ENCODE measurements at regions not wholly inside any gene's neighbourhood (a gene's known extent, or its start where the extent isn't known, plus 50 kb on each side); places are given as distances from the start of the nearest gene placed in this dataset.
"Not testable (repeated sequence)": the region's sequence is repeated elsewhere in the genome, so short reads cannot be mapped to it uniquely, and the experiment has no call there.

DNA sequence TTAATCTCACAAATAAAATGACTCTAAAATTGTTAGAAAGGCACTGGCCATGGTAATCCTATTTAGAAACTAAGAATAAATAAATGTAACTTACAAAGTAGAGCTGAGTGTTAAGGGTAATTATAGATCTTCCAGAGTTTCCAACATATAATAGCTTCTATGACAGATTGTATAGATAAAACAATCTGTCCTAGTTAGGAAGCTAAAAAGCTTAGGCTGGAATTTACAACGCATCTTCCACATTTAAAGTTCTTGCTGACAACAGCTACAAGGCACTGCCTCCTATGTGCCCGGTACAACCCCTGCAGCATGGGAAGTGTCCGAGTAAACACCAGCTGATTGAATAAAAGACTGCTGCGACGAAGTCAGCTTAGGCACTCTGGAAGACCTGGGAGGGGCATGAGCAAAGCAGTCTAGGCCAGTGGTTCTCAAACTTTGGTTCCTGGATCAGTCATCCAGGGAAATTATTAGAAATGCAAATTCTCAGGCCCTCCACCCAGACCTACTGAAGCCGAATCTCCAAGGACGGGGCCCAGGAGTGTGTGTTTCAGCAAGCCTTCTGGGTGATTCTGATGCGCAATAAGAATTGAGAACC is 635.6 kb upstream of the TBX3 start:
- DNase-seq (ENCODE audit: low spot score): no peak

DNA sequence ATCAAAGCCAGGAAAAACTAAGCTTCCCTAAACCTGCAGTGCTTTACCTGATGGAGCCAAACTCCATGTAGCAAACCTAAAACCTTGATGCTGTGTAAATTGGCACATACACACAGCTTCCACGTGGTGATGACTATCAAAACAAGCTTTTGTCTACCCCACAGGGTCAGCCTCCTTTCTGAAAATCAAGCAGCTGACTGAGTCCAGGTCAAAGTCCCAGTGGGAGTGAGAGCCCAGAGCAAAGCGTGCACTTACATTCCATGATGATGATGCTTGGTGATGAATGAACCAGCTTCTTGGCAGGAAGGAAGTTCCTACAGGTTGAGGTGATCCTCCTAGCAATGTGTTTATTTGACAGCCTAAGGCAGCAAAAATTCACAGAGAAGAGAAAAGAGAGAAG is 630.0 kb upstream of the TBX3 start:
- no peak for DNase-seq (ENCODE audit: low spot score)

DNA sequence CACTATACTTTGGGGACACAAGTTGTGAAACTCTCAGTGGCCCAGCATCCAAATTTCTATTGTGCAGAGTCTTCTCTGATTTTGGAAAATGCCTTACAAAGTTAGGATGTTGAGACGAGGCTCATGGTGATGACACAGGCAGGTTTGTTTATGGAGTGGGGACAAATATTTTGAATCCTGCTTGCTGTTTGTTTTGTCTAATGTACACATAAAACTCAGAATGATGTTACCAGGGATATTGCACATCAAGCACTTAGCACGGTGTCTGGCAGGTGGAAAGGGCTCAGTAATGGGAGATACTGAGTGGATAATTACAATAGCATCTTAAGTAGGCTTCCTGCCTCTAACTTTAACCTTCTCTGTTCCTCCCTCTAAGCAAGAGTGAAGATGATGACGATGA is 628.9 kb upstream of the TBX3 start:
- DNase-seq (ENCODE audit: low spot score): no peak

DNA sequence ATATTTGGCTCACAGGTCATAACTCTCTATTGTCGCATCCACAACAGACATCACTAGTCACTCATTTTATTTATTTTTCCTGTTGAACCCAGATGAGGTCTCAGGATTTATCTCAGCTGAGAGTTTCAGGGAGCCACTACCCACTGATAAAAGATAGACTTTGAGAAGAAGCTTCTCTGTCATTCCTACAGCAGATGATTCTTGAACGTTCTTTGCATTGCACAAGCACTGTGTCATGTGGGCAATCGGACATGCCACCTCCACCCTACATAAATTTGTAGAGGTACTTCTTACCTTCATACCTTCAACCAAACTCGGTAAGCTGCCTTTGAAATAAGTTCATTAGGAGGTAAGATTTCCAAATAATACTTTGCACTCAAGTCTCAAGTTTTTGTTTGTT is 627.9 kb upstream of the TBX3 start:
- DNase-seq (ENCODE audit: low spot score): no peak

DNA sequence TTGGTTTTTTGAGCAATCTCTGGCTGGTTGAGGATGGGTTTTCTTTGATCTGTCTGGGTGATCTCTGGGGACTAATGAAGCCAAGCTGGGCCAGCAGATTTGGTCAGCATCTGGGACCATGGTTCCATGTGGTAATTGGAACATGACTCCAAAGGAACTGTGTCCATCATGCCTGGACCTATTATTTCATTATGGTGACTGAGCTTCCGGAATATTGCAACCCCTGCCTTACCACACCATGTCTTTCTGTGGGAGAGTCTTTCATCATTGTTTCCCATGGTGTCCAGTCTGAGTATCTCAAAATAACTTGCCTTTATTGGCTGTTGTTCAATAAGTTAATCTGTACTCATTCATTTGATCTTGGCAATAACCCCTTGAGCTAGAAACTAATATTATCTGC is 624.9 kb upstream of the TBX3 start:
- DNase-seq (ENCODE audit: low spot score): no peak

DNA sequence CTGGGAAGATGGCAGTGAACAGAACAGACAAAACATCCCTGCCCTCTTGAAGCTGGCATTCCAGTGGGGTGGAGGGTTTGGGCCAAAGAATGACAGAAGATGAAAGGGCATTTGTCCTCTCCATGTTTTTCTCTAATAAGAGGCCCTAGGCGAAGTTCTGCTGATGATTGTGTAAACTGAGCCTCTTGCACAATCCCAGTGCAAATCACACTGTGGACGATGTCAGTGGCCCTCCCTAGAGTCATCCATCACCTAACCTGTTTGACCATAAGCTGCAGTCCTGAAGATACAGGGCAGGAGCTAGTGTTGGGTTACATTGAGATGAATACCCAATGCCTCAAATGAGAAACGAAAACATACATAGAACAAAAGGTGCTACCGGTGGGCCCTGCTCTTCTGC is 622.4 kb upstream of the TBX3 start:
- no peak for DNase-seq (ENCODE audit: low spot score)

DNA sequence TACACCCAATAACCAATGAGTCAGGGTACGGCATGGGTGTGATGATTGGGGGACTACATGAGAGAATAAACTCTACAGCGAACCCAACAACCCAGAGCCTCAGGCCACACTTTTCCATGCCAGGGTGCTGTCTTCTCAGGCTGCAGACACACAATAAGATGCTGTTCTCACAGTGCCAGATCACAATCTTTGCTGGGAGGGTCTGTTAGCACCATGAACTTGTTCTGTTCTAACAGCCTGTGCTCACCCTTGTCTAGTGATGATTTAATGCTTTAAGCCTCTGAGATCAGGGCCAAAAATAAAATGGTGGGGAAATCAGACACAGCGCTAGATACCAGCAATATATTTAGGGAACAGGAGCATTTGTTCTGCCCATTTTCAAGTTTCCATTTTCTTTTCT is 621.9 kb upstream of the TBX3 start:
- DNase-seq (ENCODE audit: low spot score): no peak

DNA sequence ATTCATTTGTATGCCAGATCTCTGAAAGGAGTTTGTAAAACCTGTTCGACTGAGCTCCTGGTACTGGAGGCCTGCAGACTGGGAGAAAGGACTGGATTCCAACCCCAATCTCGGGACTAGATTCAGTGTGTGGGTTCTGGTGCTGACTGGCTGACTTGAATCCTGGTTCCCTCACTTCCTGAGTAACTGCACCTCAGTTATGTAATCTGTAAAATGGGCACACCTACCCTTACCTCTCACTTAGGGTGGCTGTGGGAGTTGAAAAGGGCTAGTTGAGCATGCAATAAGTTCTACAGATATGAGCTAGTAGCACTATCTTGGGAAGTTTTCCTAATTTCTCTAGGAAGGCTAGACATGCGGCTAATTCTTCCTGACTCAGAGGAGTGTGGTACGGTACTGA is 621.3 kb upstream of the TBX3 start:
- no peak for DNase-seq (ENCODE audit: low spot score)

DNA sequence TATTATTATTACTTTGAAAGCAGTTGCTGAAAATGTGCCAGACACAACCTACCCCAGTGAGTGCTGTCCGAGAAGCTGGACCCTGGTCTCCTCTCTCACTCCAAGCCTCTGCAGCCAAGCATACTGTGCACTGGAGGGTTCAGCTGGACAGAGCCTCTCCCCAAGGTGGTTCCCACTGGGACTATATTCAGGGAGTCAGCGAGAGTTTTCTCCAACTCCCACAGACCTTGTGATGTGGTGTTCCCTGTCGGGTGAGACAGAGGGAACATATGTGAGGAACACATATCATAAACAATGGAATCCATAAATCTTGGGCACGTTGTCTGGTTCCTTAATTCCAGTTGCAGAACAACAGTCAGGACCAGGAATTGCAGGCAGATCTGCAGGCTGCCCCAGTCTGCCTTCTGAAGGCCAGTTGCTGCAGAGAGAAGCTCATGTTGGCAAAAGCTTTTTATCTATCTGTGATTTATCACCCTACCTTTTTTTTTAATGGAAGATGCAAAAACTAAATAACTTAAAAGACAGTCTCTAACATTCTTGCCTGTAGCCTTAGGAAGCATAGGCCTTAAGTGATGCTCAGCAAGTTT is 619.8 kb upstream of the TBX3 start:
- no peak for DNase-seq (ENCODE audit: low spot score)

DNA sequence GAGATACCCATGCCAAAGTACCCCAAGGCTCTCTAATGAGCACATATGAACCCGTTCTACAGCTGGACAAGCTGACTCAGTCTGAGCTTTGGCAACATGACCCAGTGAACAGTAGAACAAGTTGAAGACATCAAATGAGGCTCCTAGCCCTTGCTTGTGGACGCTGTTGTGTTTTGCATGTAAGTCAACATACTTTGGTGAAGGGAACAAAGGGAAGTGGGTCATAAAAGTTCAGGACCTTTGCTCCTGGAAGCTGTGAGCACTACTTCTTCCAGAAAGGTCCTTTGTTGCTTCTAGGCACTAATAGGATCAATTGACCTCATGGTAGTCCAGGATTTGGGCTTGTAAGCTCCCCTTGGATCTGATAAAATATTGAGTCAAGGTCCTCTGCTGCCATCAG is 613.5 kb upstream of the TBX3 start:
- DNase-seq (ENCODE audit: low spot score): no peak

DNA sequence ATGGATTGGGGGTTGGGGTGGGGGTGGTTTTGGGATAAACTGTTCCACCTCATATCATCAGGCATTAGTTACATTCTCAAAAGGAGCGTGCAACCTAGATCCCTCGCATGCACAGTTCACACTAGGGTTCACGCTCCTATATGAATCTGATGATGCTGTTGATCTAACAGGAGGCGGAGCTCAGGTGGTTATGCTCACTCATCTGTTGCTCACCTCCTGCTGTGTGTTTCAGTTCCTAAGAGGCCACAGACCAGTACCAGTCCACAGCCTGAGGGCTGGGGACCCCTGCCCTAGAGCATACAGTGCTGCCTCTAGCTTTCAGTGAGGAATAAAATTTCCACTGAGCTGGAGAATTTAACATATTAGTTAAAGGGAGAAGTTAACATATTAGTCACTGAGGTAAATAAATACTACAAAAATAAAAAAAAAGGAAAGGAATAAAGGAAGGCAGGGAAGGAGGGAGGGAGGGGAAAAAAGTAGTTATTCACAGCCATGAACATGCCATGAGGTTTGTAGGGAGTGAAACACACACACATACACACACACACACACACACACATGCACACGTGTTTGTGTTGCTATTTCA is 612.7 kb upstream of the TBX3 start:
- no peak for DNase-seq (ENCODE audit: low spot score)

DNA sequence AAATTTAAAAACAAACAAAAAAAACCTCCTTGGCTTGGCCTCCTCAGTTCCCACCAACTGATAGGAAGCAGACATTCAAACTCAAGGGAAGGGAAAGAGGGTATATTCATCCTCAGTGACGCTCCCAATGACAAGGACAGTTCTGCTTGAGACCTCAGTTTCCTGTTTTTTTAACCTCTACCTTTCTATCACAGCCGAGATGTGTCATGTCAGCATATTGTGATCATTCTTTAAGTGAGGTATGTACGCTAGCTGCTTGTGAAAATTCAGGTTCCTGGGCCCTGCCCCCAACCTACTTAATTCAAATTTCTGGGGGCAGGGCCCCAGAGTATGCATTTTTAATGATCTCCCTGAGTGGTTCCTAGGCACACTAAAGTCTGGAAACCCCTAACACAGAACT is 611.9 kb upstream of the TBX3 start:
- no peak for DNase-seq (ENCODE audit: low spot score)

DNA sequence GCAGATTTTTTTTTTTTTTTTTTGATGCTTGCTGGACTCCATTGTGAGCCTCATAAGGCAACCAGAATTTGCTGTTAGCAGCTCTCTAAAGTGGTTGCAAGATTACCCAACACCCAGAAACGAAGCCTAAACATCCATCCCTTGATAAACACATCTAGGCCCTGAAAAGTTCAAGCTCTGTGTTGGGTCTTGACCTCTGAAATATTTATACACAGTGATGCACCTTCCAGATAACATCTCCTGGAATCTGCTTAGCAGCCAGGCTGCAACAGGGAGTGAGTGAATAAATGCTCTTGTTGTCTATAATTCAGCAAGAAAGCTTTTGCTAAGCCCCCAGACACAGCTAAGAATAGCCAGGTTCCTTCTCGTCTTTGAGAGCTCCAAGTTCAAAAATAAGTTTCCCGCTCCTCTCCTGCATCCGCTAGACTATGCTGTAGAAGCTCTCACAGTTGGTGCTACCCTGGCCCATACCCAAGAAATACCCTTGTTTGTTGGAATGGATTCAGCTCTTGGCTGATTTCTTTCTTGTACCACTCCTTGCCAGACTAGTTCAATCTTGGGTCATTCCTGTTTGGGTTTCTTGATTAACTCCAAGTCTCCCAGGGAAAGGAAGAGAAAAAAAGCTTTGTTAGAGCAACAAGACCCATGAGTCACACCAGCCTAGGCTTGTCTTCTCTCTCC is 610.6 kb upstream of the TBX3 start:
- DNase-seq (ENCODE audit: low spot score): no peak

DNA sequence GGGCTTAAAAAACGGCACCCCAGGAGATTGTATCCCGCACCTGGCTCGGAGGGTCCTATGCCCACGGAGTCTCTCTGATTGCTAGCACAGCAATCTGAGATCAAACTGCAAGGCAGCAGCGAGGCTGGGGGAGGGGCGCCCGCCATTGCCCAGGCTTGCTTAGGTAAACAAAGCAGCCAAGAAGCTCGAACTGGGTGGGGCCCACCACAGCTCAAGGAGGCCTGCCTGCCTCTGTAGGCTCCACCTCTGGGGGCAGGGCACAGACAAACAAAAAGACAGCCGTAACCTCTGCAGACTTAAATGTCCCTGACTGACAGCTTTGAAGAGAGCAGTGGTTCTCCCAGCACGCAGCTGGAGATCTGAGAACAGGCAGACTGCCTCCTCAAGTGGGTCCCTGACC is 601.5 kb upstream of the TBX3 start:
- not testable (repeated sequence) for DNase-seq (ENCODE audit: low spot score)

DNA sequence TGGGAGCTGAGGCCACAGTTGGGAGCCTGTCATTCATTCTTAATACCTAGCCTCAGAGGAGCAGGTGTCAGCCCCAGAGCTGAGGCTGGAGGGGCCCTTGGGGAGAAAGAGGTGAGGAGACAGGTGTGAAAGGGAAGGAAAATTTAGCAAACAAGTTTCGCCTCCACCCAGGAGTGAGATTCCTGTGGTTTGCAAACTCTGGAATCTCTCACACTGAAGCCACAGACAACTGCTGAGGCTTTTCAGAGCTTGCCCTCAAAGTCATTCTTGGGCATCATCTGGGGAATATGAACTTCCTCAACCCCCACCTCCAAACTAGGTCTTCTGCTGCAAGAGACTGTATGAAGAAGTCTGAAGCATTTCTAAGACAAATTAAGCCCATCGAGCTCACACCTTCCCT is 589.5 kb upstream of the TBX3 start:
- no peak for DNase-seq (ENCODE audit: low spot score)

DNA sequence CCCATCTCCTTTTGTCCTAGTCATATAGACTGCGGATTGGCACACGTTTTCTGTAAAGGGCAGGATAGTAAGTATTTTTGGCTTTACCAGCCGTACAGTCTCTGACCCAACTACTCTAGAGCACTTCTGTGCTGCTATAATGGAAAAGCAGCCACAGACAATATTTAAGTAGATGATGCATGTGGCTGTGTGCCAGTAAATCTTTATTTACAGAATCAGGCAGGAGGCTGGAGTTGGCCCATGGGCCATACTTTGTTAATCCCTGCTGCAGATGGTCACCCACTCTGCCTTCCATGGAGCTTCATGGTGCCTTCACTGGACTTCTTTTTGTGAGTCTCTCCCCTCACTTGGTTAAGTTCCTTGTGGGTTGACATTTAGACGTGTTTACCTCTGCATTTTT is 584.5 kb upstream of the TBX3 start:
- DNase-seq (ENCODE audit: low spot score): no peak

DNA sequence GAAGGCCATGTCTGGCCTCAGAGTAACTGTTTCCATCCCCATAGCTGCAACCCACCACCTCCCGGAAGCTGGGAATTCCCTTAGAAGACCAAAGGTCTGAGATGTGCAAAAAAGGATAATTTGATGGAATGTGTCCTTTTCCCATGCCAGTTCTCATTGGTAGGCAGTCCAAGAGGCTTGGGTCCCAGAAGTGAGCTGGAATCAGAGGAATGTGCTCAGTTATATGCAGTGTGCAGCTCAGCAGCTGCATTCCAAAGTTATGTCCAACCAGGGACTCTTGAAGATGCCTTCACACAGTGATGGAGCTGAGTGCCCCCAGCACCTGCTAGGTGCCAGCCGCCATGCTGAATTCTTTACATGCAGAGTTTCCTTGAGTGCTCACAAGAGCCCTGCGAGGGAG is 583.9 kb upstream of the TBX3 start:
- no peak for DNase-seq (ENCODE audit: low spot score)

DNA sequence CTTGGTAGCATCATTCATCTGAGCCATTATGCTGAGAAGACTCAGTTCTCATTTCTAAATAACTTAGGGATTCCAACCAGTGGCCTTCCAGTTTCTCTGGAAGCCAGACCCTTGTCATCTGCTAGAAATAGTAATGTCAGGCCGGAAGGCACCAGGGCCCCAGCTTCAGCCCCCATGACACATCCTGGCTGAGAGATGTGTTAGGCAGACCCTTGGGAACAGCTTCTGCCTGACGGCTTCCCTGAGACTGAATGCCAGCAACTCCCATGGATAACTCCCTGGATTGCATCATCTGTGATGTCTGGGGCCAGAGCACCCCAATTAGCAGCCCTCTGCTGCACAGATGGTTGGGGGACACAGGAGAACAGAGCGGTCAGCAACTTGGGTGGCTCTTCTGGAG is 583.5 kb upstream of the TBX3 start:
- DNase-seq (ENCODE audit: low spot score): no peak

DNA sequence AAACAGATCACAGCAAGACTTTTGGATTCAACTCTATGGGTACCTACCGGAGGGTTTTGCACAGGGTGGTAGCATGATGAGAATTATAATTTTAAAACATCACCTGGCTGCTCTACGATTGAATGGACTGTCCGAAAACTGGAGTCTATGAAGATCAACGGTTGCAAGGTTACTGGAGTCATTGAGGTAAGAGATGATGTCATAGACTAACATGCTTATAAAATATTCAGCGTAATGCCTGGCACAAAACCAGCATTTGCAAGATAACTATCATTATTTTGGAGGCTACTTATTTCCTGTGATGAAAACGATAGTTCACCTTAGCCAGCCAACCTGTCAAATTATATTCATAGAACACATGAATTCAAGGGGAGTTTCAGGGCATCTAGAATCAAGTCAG is 580.6 kb upstream of the TBX3 start:
- no peak for DNase-seq (ENCODE audit: low spot score)

DNA sequence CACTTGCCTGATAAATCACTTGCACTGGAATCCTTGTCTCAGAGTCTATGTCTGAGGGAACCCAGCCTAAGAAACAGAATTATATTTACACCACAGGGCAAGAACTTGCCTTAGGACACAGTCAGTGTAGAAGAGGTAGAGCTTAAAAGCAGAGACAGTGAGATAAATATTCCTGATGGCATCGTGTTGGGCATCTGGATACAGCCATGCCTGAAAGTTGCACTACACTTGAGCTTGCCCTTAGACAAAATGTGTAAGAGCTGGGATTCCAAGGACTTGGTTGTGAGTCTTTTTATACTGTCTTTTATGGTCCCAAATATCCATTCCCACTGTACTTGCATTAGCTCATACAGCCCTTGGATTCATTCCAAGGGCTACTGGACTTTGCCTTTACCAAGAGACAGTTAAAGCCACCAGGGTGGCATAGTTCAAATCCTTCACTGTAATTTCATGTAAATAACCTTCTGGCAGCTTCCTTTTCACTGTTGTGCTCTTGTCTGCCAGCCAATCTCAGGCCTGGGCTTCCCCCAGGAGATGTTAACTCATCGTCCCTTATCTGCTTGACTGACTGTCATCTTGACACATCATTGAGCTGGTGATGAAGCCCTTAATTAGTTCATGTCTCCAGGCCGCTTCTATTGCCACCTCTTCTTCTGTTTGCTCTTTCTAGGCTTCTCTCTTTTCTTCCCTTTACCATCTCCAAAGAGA is 577.9 kb upstream of the TBX3 start:
- no peak for DNase-seq (ENCODE audit: low spot score)

DNA sequence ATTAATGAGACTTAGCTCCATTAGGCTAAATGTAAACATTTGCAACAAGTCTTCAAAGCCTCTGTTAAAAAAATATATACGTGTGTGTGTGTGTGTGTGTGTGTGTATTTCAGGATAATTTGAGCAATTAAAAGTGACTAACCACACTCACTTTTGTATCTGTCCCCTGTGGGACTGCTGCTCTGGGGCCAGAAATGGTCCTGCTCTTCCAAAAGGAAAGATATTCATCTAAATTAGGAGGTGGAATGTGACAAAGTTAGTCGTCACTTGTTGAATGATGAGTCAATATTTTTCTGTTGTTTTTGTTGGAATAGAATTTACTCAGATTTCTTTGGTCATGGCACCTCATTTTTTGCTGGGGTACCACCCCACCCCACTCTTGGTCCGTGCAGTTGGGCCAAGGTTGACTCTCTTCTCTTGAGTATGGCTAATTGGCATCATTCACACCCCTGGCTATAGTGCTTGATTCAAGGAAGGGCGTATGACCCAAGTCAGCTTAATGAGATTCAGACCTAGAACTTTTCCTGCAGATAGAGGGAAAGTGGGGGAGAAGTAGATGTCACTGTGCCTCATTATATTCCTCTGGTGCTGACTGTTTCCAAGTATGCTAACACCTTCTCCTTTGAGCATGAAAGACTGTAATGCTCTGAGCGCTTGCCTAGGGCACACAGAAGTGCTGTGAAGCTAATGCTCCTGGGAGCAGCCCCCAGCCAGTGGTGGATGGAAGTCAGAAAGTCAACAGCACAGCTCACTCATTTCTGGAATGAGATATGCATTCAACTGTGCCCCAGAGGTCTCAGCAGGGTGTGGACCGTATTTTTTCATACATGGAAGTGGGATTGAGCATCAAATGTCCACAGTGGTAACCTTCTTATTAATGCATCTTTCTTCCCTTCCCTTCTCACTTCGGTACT is 577.0 kb upstream of the TBX3 start:
- DNase-seq (ENCODE audit: low spot score): no peak

Data from globus pallidus (tissue), 1 donor.